ENCODE measurements at regions not wholly inside any gene's neighbourhood (a gene's known extent, or its start where the extent isn't known, plus 50 kb on each side); places are given as distances from the start of the nearest gene placed in this dataset.

- no peak for TF ChIP-seq EP300 (IDR thresholded peaks at IDR 0.05; ENCODE audit: low read depth)
- no peak for TF ChIP-seq CTCF (IDR thresholded peaks at IDR 0.05)
- TF ChIP-seq POLR2AphosphoS5 (IDR thresholded peaks at IDR 0.05): no peak
- no peak for TF ChIP-seq POLR2A (IDR thresholded peaks at IDR 0.05)
These were observed 235.1 kb downstream of the QDPR start for GRCh38 chr4:17276776-17277175.
